ENCODE measurements at regions not wholly inside any gene's neighbourhood (a gene's known extent, or its start where the extent isn't known, plus 50 kb on each side); places are given as distances from the start of the nearest gene placed in this dataset.

GRCh38 chr5:125660231-125660895, 762.8 kb upstream of the GRAMD2B start:
- ATAC-seq (no peak), FAIRE-seq (no peak), DNase-seq (ENCODE audit: low read depth in 1 of 2, low spot score in 1 of 2) (no peak)
- Histone ChIP-seq H3K4me3 (no peak overlapping the region), H3K9me3 (0 out of 3 replicates have a peak, but pooled peaks cover 3% of the 10 kb centered on the region), H3K4me1 (no peaks in the 10 kb centered on the region), H3K27ac (no peak overlapping the region), H3K4me2 (no peak overlapping the region)
- POLR2A ChIA-PET = no interaction called here
- CTCF ChIA-PET = no interaction called here
- 88% methylated on average over 1 of the region's 1 CpG for WGBS (ENCODE audit: missing lambda C conversion rate)
- no peak for TF ChIP-seq SREBF2 (IDR thresholded peaks at IDR 0.05)
- TF ChIP-seq FOXS1 (CRISPR knock-in tag; IDR thresholded peaks at IDR 0.05) = no peak
- TF ChIP-seq RFX5 (IDR thresholded peaks at IDR 0.05) = no peak
- no peak for TF ChIP-seq EHMT2 (IDR thresholded peaks at IDR 0.05; ENCODE audit: low read depth)
- TF ChIP-seq TP53 (CRISPR knock-in tag; IDR thresholded peaks at IDR 0.05) = no peak
- TF ChIP-seq MYC (IDR thresholded peaks at IDR 0.05; ENCODE audit: borderline replicate concordance, low read length) = no peak
- no peak for TF ChIP-seq RARB (CRISPR knock-in tag; IDR thresholded peaks at IDR 0.05)

- CTCF ChIA-PET = no interaction called here
- no peak for ATAC-seq
- POLR2A ChIA-PET = no interaction called here
- no peak for FAIRE-seq
- no peak overlapping the region for H3K4me2 ChIP-seq
- H3K4me1 ChIP-seq = no peaks in the 10 kb centered on the region
- 0 out of 3 replicates have a peak, but pooled peaks cover 3% of the 10 kb centered on the region for H3K9me3 ChIP-seq
- H3K4me3 ChIP-seq = no peak overlapping the region
- WGBS (ENCODE audit: missing lambda C conversion rate) = 6% methylated on average over 1 of the region's 1 CpG
- H3K27ac ChIP-seq = no peak overlapping the region
- TF ChIP-seq GATA3 (IDR thresholded peaks at IDR 0.05; ENCODE audit: borderline replicate concordance) = no peak
- TF ChIP-seq FOSB (CRISPR knock-in tag; IDR thresholded peaks at IDR 0.05) = no peak
- TF ChIP-seq RCOR1 (IDR thresholded peaks at IDR 0.05; ENCODE audit: low read depth, low read length) = no peak
- no peak for TF ChIP-seq JUN (IDR thresholded peaks at IDR 0.05)
- TF ChIP-seq REST (IDR thresholded peaks at IDR 0.05) = no peak
- no peak for TF ChIP-seq PHF8 (IDR thresholded peaks at IDR 0.05; ENCODE audit: borderline replicate concordance, low read depth)
- TF ChIP-seq RAD21 (conservative IDR thresholded peaks at IDR 0.05 in 1 of 2, IDR thresholded peaks at IDR 0.05 in 1 of 2) = no peak
- TF ChIP-seq PBX3 (IDR thresholded peaks at IDR 0.05) = no peak
- TF ChIP-seq FOXS1 (CRISPR knock-in tag; IDR thresholded peaks at IDR 0.05) = no peak
- TF ChIP-seq MAFK (IDR thresholded peaks at IDR 0.05; ENCODE audit: partially characterized antibody) = no peak
- TF ChIP-seq KDM5A (IDR thresholded peaks at IDR 0.05) = no peak
- TF ChIP-seq FOSL2 (IDR thresholded peaks at IDR 0.05) = no peak
- no peak for TF ChIP-seq FOSL2 (CRISPR knock-in tag; IDR thresholded peaks at IDR 0.05)
- TF ChIP-seq HDAC2 (IDR thresholded peaks at IDR 0.05) = no peak
- no peak for TF ChIP-seq CEBPB (IDR thresholded peaks at IDR 0.05)
- no peak for TF ChIP-seq CBX2 (IDR thresholded peaks at IDR 0.05; ENCODE audit: borderline replicate concordance, low read depth)
- no peak for TF ChIP-seq ZNF302 (CRISPR knock-in tag; IDR thresholded peaks at IDR 0.05)
- no peak for DNase-seq (ENCODE audit: low read depth in 1 of 2, low spot score in 1 of 2)
Observed at GRCh38 chr5:125661584-125661983, 761.6 kb upstream of the GRAMD2B start.
